ENCODE measurements at regions not wholly inside any gene's neighbourhood (a gene's known extent, or its start where the extent isn't known, plus 50 kb on each side); places are given as distances from the start of the nearest gene placed in this dataset.

- TF ChIP-seq ZFP3 (CRISPR knock-in tag; IDR thresholded peaks at IDR 0.05) (no peak), OSR1 (CRISPR knock-in tag; IDR thresholded peaks at IDR 0.05) (no peak), ISL1 (CRISPR knock-in tag; IDR thresholded peaks at IDR 0.05) (no peak), RARB (CRISPR knock-in tag; IDR thresholded peaks at IDR 0.05) (no peak), PATZ1 (CRISPR knock-in tag; IDR thresholded peaks at IDR 0.05; ENCODE audit: borderline replicate concordance) (no peak), ZNF8 (CRISPR knock-in tag; IDR thresholded peaks at IDR 0.05) (no peak)
Measured at GRCh38 chr11:116404462-116404798, 368.4 kb downstream of the BUD13 start.
